ENCODE measurements at regions not wholly inside any gene's neighbourhood (a gene's known extent, or its start where the extent isn't known, plus 50 kb on each side); places are given as distances from the start of the nearest gene placed in this dataset.

GRCh38 chr1:14049965-14050364 is 350.0 kb downstream of the PRDM2 start:
- intact Hi-C loops (cut with DNase I) = no loop called here
- Histone ChIP-seq H3K9me3 (no peaks in the 10 kb centered on the region), H3K4me1 (no peaks in the 10 kb centered on the region), H3K36me3 (no peaks in the 10 kb centered on the region), H3K4me3 (no peak overlapping the region), H3K27me3 (peaks cover 0 to 15% (median 4%) of the 10 kb centered on the region in 7 donors), H3K27ac (no peak overlapping the region)
- ATAC-seq (no peak), DNase-seq (no peak)
- TF ChIP-seq CTCF (IDR thresholded peaks at IDR 0.05) = no peak
- 64 to 66% methylated on average over 4 of the region's 4 CpGs for WGBS, 2 donors

DNA sequence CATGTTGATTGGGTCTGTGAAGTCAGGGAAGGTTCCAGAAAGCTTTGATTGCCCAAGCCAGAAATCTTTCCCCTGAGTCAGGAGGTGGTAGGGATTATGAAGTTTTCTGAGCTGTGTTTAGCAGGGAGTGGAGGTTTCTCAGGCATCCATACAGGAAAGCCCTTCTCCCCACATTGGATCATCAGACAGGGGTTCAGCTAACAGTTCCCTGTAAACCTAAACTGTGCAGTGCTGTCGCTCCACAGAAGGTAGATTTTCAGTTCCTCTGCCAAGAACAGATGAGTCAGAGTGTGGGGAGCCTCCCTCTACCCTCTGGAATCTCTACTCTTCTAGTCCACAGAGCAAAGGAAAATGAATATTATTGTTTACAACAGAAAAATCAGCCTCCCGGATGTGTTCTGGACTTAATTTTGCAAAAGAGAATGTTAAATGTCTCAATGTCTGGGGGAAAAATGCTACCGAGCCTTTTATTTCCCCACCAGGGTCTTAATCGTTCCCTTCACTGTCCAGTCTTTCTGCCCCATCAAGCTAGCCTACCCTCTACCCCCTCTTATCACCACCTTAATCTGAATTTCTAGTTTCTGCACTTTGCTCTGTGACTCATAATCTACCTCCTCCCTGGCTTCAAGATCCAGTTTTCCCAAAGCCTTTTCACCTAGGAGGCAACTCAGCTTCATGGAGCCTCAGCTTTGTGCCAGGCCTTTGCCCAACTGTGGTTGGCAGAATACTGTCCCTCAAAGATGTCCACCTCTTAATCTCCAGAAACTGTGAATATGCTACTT is 355.6 kb downstream of the PRDM2 start:
- Histone ChIP-seq H3K4me1 (no peaks in the 10 kb centered on the region), H3K27me3 (peaks cover 0 to 18% (median under 1%) of the 10 kb centered on the region in 7 donors), H3K36me3 (no peaks in the 10 kb centered on the region), H3K9me3 (peaks cover 0 to 12% (median 0%) of the 10 kb centered on the region in 11 donors), H3K27ac (no peak overlapping the region), H3K4me3 (no peak overlapping the region)
- no peak for ATAC-seq
- intact Hi-C loops (cut with DNase I) = no loop called here
- no peak for TF ChIP-seq CTCF (IDR thresholded peaks at IDR 0.05)
- 70 to 77% methylated on average over 4 of the region's 4 CpGs for WGBS, 2 donors
- DNase-seq = no peak

GRCh38 chr1:14057640-14058039 is 357.7 kb downstream of the PRDM2 start:
- intact Hi-C loops (cut with DNase I) = no loop called here
- no peak for TF ChIP-seq CTCF (IDR thresholded peaks at IDR 0.05)
- ATAC-seq = no peak

GRCh38 chr1:14061204-14061603 is 361.2 kb downstream of the PRDM2 start:
- intact Hi-C loops (cut with DNase I) = no loop called here
- peaks cover 0 to 7% (median 0%) of the 10 kb centered on the region in 7 donors for H3K27me3 ChIP-seq
- 91 to 98% methylated on average over 3 of the region's 3 CpGs for WGBS, 2 donors
- DNase-seq (no peak), ATAC-seq (no peak)
- H3K4me3 ChIP-seq = no peak overlapping the region
- peaks cover 0 to 12% (median 0%) of the 10 kb centered on the region in 11 donors for H3K9me3 ChIP-seq
- H3K36me3 ChIP-seq = no peaks in the 10 kb centered on the region
- no peak overlapping the region for H3K27ac ChIP-seq
- no peak for TF ChIP-seq CTCF (IDR thresholded peaks at IDR 0.05)
- H3K4me1 ChIP-seq = no peaks in the 10 kb centered on the region

More at GRCh38 chr1:14057640-14058039, 357.7 kb downstream of the PRDM2 start:
- 81 to 86% methylated on average over 3 of the region's 3 CpGs for WGBS, 2 donors
- no peak for DNase-seq
- Histone ChIP-seq H3K36me3 (no peaks in the 10 kb centered on the region), H3K27ac (no peak overlapping the region), H3K4me3 (no peak overlapping the region), H3K27me3 (peaks cover 0 to 18% (median 3%) of the 10 kb centered on the region in 7 donors), H3K9me3 (peaks cover 0 to 12% (median 0%) of the 10 kb centered on the region in 11 donors), H3K4me1 (no peaks in the 10 kb centered on the region)

Measured in heart right ventricle (tissue), 16 donors.